ENCODE measurements at regions not wholly inside any gene's neighbourhood (a gene's known extent, or its start where the extent isn't known, plus 50 kb on each side); places are given as distances from the start of the nearest gene placed in this dataset.

DNA sequence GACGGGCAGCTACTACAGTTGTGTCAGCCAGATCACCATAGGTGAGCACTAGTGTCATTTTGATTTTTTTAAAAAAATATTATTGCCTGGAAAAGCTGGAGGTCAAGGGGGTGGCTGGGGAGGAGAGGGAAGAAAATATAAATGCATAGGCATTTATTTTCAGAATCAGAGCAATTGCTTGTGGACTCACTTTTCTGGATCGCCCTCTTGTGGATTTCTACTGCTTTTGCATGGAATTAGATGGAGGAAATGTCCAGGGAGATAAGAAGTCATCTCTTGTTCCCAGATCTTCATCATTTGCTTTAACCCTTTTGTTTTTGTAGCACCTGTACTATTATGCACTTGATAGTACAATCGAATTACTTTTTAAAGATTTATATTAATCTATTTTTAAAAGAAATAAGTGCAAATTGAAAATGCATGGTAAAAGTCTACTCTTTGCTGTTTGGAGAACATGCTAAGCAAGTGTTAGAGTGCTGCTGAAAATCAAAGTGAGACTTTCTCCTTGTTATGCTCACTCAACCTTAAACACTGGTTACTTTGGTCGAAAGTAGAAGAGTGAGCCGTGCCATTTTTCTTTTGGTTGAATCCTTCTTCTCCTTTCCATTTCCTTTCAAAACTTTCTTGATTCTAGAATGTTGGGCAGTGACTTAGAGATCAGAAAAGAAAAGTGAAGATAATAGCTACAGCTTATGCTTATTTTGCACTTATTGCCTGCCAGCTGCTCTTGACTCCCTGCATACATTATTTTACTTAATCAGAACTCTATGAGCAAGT, 60.6 kb upstream of the ANO4 start:
- H3K4me3 ChIP-seq (ENCODE audit: low read length), result no peak overlapping the region
- no peak for DNase-seq (ENCODE audit: low read depth, low spot score)

DNA sequence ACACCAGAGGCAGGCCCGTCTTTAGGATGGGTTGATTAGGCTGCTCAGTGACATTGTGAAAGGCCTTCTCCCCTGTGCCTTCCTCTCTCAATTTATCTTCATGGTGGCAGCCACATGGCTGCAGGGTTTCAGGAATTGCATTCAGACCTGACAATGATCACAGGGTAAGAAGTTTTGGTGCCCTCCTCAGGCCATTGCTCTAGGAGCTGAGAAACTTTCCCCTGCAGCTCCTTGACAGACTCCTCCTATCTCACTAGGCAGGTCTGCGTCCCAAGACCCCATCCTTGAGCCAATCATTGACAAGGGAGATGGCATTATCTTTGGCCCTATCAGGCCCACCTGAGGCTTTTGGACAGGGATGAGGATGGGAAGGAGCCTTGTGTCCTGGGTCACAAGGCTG, 57.4 kb upstream of the ANO4 start:
- H3K4me3 ChIP-seq (ENCODE audit: low read length), result no peak overlapping the region
- no peak for DNase-seq (ENCODE audit: low read depth, low spot score)

- no peak overlapping the region for H3K4me3 ChIP-seq (ENCODE audit: low read length)
Observed at GRCh38 chr12:100738086-100738485, 56.5 kb upstream of the ANO4 start.

GRCh38 chr12:100741084-100741711, 53.4 kb upstream of the ANO4 start:
- DNase-seq (ENCODE audit: low read depth, low spot score), result peak; percentile 10
- no peak overlapping the region for H3K4me3 ChIP-seq (ENCODE audit: low read length)

More at GRCh38 chr12:100738086-100738485, 56.5 kb upstream of the ANO4 start:
- DNase-seq (ENCODE audit: low read depth, low spot score), result no peak

- H3K4me3 ChIP-seq (ENCODE audit: low read length), result no peak overlapping the region
- DNase-seq (ENCODE audit: low read depth, low spot score), result no peak
Observed at GRCh38 chr12:100743060-100743459, 51.5 kb upstream of the ANO4 start.

All from Jurkat, Clone E6-1 (cell line).